ENCODE measurements at regions not wholly inside any gene's neighbourhood (a gene's known extent, or its start where the extent isn't known, plus 50 kb on each side); places are given as distances from the start of the nearest gene placed in this dataset.

- Histone ChIP-seq H3K27ac (no peak overlapping the region), H3K4me3 (no peak overlapping the region), H3K36me3 (no peaks in the 10 kb centered on the region), H3K9me3 (no peaks in the 10 kb centered on the region), H3K27me3 (no peaks in the 10 kb centered on the region), H3K4me1 (peaks cover 0 to 6% of the 10 kb centered on the region in 2 donors)
- intact Hi-C loops (cut with DNase I) = no loop called here
- TF ChIP-seq CTCF (IDR thresholded peaks at IDR 0.05) = no peak
- DNase-seq (ENCODE audit: low spot score in 2 of 2) = no peak
These were observed 139.9 kb upstream of the KCNMB2 start for GRCh38 chr3:178396318-178396717.

GRCh38 chr3:178397202-178397601 is 139.0 kb upstream of the KCNMB2 start:
- no peak overlapping the region for H3K4me3 ChIP-seq
- TF ChIP-seq CTCF (IDR thresholded peaks at IDR 0.05) = no peak
- intact Hi-C loops (cut with DNase I) = no loop called here
- no peak overlapping the region for H3K27ac ChIP-seq
- no peaks in the 10 kb centered on the region for H3K27me3 ChIP-seq
- H3K4me1 ChIP-seq = peaks cover 0 to 6% of the 10 kb centered on the region in 2 donors
- DNase-seq (ENCODE audit: low spot score in 2 of 2) = no peak
- H3K36me3 ChIP-seq = no peaks in the 10 kb centered on the region
- H3K9me3 ChIP-seq = no peaks in the 10 kb centered on the region

- no peak overlapping the region for H3K4me3 ChIP-seq
- intact Hi-C loops (cut with DNase I) = no loop called here
- H3K27ac ChIP-seq = no peak overlapping the region
- TF ChIP-seq CTCF (IDR thresholded peaks at IDR 0.05) = no peak
- no peaks in the 10 kb centered on the region for H3K9me3 ChIP-seq
- H3K27me3 ChIP-seq = no peaks in the 10 kb centered on the region
- H3K4me1 ChIP-seq = peaks cover 0 to 4% of the 10 kb centered on the region in 2 donors
- no peaks in the 10 kb centered on the region for H3K36me3 ChIP-seq
- no peak for DNase-seq (ENCODE audit: low spot score in 2 of 2)
These were observed 138.4 kb upstream of the KCNMB2 start for GRCh38 chr3:178397836-178398235.

GRCh38 chr3:178404961-178405360 is 131.3 kb upstream of the KCNMB2 start:
- Histone ChIP-seq H3K27ac (no peak overlapping the region), H3K4me3 (no peak overlapping the region), H3K27me3 (no peaks in the 10 kb centered on the region), H3K9me3 (no peaks in the 10 kb centered on the region), H3K4me1 (no peaks in the 10 kb centered on the region), H3K36me3 (no peaks in the 10 kb centered on the region)
- intact Hi-C loops (cut with DNase I) = no loop called here
- DNase-seq (ENCODE audit: low spot score in 2 of 2) = no peak
- TF ChIP-seq CTCF (IDR thresholded peaks at IDR 0.05) = no peak

GRCh38 chr3:178405531-178405930 is 130.7 kb upstream of the KCNMB2 start:
- no peaks in the 10 kb centered on the region for H3K9me3 ChIP-seq
- no peaks in the 10 kb centered on the region for H3K27me3 ChIP-seq
- H3K27ac ChIP-seq = no peak overlapping the region
- H3K4me3 ChIP-seq = no peak overlapping the region
- no peaks in the 10 kb centered on the region for H3K36me3 ChIP-seq
- no peak for TF ChIP-seq CTCF (IDR thresholded peaks at IDR 0.05)
- DNase-seq (ENCODE audit: low spot score in 2 of 2) = no peak
- H3K4me1 ChIP-seq = no peaks in the 10 kb centered on the region
- intact Hi-C loops (cut with DNase I) = no loop called here

- Histone ChIP-seq H3K27ac (no peak overlapping the region), H3K9me3 (no peaks in the 10 kb centered on the region), H3K4me3 (no peak overlapping the region), H3K27me3 (no peaks in the 10 kb centered on the region), H3K36me3 (no peaks in the 10 kb centered on the region), H3K4me1 (no peaks in the 10 kb centered on the region)
- no peak for DNase-seq (ENCODE audit: low spot score in 2 of 2)
- intact Hi-C loops (cut with DNase I) = no loop called here
- TF ChIP-seq CTCF (IDR thresholded peaks at IDR 0.05) = no peak
These were observed 130.0 kb upstream of the KCNMB2 start for GRCh38 chr3:178406206-178406605.

Measured in ascending aorta (tissue), 2 donors.